ENCODE measurements at regions not wholly inside any gene's neighbourhood (a gene's known extent, or its start where the extent isn't known, plus 50 kb on each side); places are given as distances from the start of the nearest gene placed in this dataset.
"Not testable (repeated sequence)": the region's sequence is repeated elsewhere in the genome, so short reads cannot be mapped to it uniquely, and the experiment has no call there.

DNA sequence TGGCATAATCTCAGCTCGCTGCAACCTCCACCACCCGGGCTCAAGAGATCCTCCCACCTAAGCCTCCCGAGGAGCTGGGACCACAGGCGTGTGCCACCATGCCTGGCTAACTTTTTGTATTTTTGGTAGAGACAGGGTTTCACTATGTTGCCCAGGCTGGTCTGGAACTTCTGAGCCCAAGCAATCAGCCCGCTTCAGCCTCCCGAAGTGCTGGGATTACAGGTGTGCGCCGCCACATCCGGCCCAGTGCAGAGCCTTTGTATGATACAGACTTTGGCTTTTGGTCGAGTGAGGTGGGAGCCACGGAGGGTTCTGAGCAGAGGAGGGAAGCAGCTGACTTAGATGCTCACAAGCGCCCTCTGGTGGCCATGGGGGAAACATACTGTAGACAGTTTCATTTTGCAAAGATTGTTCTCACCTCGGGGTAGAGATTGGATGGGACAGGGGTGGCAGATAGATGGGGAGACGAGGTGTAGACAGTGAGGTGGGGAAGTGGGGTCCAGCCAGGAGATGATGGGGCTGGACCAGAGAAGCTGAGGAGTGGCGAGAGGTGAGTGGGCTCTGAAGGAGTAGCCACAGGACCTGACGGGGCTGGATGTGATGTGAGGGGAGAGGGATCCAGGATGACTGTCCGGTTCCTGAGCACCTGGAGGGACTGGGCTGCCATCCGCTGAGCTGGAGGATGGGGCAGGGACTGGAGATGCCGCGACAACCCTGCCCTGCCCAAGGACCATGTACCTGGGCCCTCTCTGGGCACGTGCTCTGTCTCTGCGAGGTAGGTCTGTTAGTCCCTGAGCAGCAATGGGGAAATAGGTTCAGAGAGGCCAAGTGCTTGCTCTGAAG, 105.1 kb downstream of the CRLF3 start:
- peak; percentile 64 to 75 for DNase-seq (ENCODE audit: low read depth in 2 of 2)
- not testable (repeated sequence) for H3K4me3 ChIP-seq (replicated peaks in 1 of 2; ENCODE audit: low read depth in 2 of 2, low read length in 2 of 2)
- TF ChIP-seq CTCF (IDR thresholded peaks at IDR 0.05; ENCODE audit: low read depth, low read length) = peak; percentile 61

DNA sequence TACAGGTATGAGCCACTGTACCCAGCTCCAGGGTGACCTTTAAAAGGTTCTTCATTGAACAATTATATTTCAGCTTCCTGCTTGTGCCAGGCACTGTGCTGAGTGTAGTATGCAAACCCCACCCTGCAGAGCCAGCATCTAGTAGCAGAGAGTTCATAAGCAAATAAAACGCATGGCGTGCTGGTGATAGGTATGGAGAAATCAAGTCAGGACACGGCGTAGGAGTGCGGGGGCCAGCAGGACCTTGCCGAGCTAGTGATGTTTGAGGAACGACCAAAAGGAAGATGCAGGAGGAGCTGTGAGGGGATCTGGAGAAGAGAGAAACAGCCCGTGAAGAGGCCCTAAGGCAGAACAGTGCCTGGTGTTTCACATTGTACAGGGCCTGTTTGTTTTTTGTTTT, 105.8 kb downstream of the CRLF3 start:
- not testable (repeated sequence) for DNase-seq (ENCODE audit: low read depth in 2 of 2); H3K4me3 ChIP-seq (replicated peaks in 1 of 2; ENCODE audit: low read depth in 2 of 2, low read length in 2 of 2)

DNA sequence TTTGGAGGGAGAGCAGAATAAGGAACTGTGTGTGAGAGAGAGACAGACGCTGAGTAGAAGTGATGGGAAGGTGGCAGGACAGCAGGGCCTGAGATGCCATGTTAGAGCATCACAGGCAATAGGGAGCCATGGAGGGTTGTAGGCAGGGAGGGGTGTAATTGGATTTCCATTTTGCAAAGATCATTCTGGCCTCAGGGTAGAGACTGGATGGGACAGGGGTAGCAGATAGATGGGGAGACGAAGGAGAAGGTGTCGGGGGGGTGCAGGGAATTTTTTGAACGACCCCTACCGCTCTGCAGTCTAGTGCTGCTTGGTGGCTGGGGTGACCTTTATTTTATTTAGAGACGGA, 106.4 kb downstream of the CRLF3 start:
- H3K4me3 ChIP-seq (replicated peaks in 1 of 2; ENCODE audit: low read depth in 2 of 2, low read length in 2 of 2) = not testable (repeated sequence)

DNA sequence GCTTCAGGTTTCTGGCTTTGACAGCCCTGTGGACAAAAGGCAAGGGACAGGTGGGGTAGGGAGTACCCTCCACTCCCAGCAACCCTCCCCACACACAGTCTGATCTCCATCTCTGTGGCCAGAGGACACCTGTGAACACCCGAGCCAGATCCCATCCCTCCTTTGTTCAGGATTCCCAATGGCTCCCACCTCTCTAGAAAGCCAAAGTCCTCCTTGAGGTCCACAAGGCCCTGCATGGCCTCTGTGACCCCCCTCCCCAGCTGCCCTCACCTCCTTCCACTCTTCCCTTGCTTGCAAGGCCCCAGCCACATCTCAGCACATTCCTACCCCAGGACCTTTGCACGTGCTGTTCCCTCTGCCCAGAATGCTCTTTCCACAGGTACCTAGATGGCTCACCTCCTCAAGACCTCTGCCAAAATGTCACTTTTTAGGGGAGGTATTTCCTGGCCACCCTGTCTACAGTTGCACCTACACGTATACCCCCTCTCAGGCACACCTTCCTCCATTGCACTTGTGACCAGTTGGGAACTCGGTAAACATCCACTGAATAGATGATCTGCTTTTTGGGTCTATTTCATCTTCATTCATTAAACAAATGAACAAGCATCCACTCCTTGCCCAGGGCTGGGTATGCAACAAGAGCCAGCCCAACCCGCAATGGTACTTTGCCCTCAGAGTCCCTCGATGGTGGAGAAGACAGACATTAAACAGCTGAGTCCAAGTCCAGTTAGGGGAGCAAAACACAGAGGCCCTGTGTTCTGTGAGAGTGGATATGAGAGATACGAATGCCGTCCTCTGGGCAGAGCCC, 107.0 kb downstream of the CRLF3 start:
- no peak overlapping the region for H3K4me3 ChIP-seq (replicated peaks in 1 of 2; ENCODE audit: low read depth in 2 of 2, low read length in 2 of 2)
- no peak for TF ChIP-seq CTCF (IDR thresholded peaks at IDR 0.05; ENCODE audit: low read depth, low read length)
- DNase-seq (ENCODE audit: low read depth in 2 of 2) = no peak

More for the DNA sequence above, 106.4 kb downstream of the CRLF3 start:
- DNase-seq (ENCODE audit: low read depth in 2 of 2) = not testable (repeated sequence)

DNA sequence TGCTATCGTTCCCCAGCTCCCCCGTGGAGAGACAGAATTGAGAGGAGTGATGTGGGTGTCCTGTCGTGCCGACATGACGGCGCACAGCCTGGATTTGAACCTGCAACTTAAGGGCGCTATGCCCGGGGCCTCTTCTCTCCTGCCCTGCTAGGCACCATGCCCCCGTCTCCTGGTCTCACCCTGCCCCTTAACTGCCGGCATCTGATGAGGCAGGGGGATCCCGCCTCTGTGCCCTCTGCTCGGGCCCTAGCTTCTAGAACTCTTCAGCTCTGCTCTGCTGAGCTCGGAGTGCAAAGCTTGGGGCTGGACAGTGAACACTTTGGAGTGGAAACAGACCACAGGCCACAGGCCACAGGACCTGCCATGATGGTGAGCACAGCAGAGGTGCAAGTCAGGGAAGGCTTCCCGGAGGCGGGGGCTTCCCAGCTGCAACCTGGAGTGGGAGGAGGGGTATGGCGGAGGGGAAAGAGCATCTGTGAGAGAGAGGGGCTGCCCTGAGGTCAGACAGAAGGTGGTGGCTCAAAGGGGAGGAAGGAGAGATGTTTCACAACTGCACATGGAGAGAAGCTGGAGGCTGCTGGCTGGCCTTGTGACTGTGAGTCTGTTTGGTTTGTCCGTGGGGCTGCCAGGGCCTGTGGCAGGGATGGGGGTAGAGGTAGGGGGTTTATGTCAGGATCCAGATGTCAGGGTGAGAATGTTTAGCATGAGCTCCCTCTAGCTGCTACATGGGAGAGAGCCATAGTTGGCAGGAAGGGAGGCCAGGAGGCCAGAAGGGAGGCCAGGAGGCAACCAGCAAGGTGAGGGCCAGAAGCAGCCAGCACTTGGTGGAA, 107.8 kb downstream of the CRLF3 start:
- DNase-seq (ENCODE audit: low read depth in 2 of 2) = peak; percentile 12 to 32
- H3K4me3 ChIP-seq (replicated peaks in 1 of 2; ENCODE audit: low read depth in 2 of 2, low read length in 2 of 2) = no peak overlapping the region
- TF ChIP-seq CTCF (IDR thresholded peaks at IDR 0.05; ENCODE audit: low read depth, low read length) = peak; percentile 22

DNA sequence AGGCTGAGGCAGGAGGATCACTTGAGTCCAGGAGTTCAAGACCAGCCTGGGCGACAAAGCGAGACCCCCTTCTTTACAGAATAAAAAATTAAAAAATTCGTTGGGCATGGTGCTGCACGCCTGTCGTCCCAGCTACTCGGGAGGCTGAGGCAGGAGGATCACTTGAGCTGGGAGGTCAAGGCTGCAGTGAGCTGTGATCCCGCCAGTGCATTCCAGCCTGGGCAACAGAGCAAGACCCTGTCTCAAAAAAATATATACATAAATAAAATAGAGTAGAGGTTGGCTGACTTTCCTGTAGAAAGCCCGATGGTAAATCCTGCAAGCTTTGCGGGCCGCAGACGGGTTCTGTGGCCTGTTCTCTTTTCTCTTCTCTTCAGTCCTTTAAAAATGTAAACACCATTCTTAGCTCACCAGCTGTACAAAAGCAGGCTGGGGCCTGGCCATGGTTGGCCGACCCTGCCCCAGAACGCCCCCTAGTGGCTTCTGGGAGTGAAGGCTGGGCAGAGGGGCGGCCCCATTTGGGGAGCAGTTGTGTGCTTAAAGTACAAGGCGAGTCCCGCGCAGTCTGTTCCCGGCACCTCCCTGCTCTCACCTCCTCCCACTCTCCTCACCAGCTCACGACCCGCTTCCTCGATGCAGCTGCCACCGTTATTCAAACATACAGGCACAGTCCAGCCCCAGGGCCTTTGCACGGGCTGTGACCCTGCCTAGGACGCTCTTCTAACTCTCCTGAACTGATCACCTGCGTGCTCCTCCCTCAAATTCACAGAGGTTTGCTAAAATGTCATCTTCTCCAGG, 109.5 kb downstream of the CRLF3 start:
- peak; percentile 64 for TF ChIP-seq CTCF (IDR thresholded peaks at IDR 0.05; ENCODE audit: low read depth, low read length)
- DNase-seq (ENCODE audit: low read depth in 2 of 2) = peak; percentile 52
- not testable (repeated sequence) for H3K4me3 ChIP-seq (replicated peaks in 1 of 2; ENCODE audit: low read depth in 2 of 2, low read length in 2 of 2)

DNA sequence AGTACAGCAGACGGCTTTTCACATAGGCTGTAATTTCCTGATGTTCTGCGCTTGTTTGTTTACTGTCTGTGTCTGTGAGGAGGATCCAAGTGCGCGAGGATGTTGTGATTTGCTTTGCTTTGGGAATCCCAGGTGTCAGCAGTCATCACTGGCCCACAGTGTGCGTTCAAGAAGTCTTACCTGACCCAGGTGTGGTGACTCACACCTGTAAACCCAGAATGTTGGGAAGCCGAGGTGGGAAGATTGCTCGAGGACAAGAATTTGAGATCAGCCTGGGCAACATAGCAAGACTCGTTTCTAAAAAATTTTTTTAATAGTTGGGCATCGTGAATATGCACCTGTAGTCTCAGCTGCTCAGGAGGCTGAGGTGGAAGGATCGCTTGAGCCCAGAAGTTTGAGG, 110.7 kb downstream of the CRLF3 start:
- H3K4me3 ChIP-seq (replicated peaks in 1 of 2; ENCODE audit: low read depth in 2 of 2, low read length in 2 of 2); DNase-seq (ENCODE audit: low read depth in 2 of 2): not testable (repeated sequence)

DNA sequence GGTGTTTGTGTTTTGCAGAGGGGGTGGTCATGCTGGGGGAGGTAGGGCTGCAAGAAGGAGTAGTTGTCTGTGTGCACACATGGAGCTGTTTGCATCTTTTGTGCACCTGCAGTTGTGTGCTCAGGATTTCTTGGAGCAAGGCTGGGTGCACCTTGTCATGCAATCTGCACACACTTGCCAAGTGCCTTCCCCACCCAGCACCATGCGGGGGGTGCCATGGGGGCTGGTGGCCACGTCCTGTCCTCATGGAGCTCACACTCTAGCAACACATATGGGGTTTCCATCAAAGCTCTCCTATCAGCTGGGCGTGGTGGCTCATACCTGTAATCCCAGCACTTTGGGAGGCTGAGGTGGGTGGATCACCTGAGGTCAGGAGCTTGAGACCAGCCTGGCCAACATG, 111.6 kb downstream of the CRLF3 start:
- H3K4me3 ChIP-seq (replicated peaks in 1 of 2; ENCODE audit: low read depth in 2 of 2, low read length in 2 of 2); DNase-seq (ENCODE audit: low read depth in 2 of 2): not testable (repeated sequence)

GRCh38 chr17:30711626-30712507, 112.6 kb downstream of the CRLF3 start:
- DNase-seq (ENCODE audit: low read depth in 2 of 2); H3K4me3 ChIP-seq (replicated peaks in 1 of 2; ENCODE audit: low read depth in 2 of 2, low read length in 2 of 2): not testable (repeated sequence)

DNA sequence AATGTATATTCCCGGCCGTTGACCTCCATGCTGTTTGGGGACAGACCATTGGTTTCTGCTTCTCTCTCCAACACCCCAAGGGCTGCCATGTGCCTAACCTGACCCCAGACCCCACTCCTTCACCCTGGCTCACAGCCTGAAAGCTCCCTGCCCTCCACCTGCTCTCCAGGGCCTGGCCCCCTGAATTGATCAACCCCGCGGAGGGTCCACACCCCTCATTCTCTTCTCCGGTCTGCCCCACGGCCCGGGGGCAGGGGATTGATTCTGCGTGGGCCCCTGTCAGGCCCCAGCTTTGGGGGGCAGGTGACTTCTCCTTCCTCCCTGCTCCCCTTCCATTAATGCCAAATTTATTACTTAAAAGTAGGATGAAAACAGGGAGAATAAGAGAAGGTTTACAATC, 113.3 kb downstream of the CRLF3 start:
- peak overlapping the region in 1 of 2 donors; percentile 65 for H3K4me3 ChIP-seq (replicated peaks in 1 of 2; ENCODE audit: low read depth in 2 of 2, low read length in 2 of 2)

More for the DNA sequence above, 113.3 kb downstream of the CRLF3 start:
- DNase-seq (ENCODE audit: low read depth in 2 of 2) = not testable (repeated sequence)
